HG03460 (cell line): ENCODE measurements at regions not wholly inside any gene's neighbourhood (a gene's known extent, or its start where the extent isn't known, plus 50 kb on each side); places are given as distances from the start of the nearest gene placed in this dataset.
"Not testable (repeated sequence)": the region's sequence is repeated elsewhere in the genome, so short reads cannot be mapped to it uniquely, and the experiment has no call there.

ENCODE experiments used
- ATAC-seq: cut with Tn5 transposase; IDR thresholded peaks from one replicate; pipeline ENCODE4 v1.9.1; 2021; ENCODE audit not compliant: unreplicated experiment

- no peak for ATAC-seq
Observed at GRCh38 chr6:134446218-134446848, 128.4 kb upstream of the SGK1 start.

DNA sequence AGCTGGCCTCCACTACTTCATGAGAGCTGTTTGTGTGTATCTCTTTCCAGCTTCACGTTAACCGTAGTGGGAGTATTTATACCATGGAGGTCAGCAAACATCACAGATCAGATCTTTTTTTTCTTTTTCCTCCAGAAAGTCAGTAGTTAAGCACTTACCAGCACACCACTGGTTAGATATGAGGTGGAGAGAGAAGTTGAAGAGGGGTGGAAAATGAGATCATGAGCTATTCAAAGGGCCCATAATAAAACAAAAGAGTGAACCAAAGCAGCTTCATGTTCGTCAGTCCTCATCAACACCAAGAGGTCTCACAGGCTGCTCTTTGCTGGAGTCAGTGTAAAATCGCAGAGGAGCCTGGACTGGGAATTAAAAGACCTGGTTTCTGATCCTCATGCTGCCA lies 125.1 kb upstream of the SGK1 start:
- no peak for ATAC-seq

- no peak for ATAC-seq
Observed at GRCh38 chr6:134442073-134442472, 124.2 kb upstream of the SGK1 start.

GRCh38 chr6:134438837-134439236 lies 120.9 kb upstream of the SGK1 start:
- no peak for ATAC-seq

- ATAC-seq, result no peak
Observed at GRCh38 chr6:134437376-134437775, 119.5 kb upstream of the SGK1 start.

DNA sequence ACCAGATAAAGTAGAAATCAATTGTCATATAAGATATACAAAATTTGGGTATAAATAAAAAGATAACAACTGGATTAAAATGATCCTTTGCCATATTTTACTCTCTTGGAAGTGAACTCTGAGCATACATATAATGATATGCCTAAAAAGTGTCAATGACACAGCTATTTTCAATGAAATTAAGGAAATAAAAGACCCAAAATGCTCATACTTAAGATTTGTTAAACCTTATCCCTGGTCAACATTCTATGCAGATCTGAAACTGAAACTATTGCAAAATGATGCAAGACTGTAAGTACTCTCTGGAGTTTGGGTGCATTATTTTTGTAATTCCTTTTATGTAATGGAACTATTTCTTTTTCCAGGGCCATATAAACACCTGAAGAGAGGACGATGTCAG lies 119.0 kb upstream of the SGK1 start:
- no peak for ATAC-seq

DNA sequence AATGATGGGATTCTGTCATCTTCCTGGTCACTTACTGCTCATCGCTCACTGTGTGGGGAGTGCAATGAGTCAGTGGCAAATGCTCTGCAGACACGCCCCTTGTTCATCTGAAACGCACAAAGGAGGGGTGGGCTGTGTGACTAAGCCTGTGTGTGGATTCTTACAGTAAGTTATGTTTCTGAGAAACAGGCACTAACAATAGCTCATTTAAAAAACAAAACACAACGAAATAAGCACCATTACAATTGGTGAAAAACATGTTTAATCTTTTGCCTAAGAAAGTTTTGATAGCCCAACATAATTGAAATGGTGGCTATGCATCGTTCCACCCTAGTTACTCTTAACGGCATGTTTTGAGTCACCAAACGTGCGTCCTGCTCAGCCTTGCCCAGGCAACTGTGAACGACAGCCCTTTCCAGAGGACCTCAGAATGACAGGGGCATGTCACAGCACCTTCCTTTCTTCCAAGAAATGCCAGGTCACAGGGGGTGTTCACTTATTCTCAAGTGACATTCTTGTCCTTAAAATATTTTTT lies 118.4 kb upstream of the SGK1 start:
- ATAC-seq, result peak; percentile 90

GRCh38 chr6:134435814-134436280 lies 117.9 kb upstream of the SGK1 start:
- no peak for ATAC-seq

GRCh38 chr6:134434019-134434942 lies 116.4 kb upstream of the SGK1 start:
- no peak for ATAC-seq

DNA sequence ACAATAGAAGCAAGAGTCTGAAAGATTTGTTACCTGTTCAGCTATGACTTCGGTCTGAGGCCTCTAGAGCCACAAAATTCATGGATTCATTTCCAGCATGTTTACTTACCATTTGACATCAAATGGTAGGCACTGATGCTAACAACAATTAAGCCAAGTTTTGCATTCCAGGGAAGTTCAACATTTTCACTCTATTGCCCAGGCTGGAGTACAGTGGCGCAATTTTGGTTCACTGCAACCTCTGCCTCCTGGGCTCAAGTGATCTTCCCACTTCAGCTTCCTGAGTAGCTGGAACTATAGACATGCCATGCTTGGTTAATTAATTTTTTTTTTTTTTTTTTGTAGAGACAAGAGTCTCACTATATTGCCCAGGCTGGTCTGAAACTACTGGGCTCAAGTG lies 114.1 kb upstream of the SGK1 start:
- ATAC-seq, result no peak

GRCh38 chr6:134431421-134431859 lies 113.5 kb upstream of the SGK1 start:
- ATAC-seq, result no peak

DNA sequence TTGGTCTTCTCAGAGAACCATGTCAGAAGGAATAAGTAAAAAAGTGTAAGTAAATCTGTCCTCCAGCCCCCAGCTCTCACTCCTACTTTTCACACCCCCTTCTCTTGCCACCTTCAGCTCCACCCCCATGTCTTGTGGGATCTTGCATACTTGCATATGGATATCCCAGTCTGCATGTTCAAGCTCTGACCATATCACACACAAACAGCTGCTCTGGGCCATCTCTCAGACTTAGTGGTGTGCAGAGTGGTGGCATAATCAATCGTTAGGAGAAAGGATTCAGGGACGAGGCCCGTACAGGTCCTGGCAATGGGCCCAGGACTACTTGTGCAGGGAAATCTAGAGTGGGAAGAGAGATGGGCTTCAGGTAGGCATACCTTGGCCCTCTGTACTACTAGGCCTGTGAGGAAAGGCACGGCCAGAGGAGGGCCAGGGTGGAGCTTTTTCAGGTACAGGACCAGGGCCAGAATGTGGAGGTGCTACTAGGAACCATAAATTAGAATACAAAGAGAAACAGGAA lies 112.0 kb upstream of the SGK1 start:
- no peak for ATAC-seq

- ATAC-seq, result no peak
Observed at GRCh38 chr6:134427721-134428120, 109.8 kb upstream of the SGK1 start.

- ATAC-seq, result no peak
Observed at GRCh38 chr6:134426623-134427022, 108.7 kb upstream of the SGK1 start.

- ATAC-seq, result not testable (repeated sequence)
Observed at GRCh38 chr6:134425917-134426316, 108.0 kb upstream of the SGK1 start.

DNA sequence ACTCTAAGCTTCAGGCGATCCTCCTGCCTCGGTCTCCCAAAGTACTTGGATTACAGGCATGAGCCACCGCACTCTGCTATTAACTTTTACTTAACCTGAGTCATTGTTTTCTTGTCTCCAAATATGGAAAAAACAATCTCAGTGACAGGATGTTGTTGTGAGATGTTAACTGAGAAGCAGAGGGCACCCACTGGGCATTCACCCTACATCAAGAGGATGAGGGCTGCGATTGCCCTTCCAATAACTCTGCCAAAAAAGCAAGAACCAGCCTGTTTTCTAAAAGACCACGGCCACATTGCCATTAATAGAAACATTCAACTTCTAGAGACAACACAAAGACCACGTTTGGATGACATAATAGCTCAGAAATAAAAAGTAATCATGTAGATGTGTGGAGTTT lies 107.6 kb upstream of the SGK1 start:
- ATAC-seq, result no peak

- no peak for ATAC-seq
Observed at GRCh38 chr6:134424798-134425170, 106.9 kb upstream of the SGK1 start.

DNA sequence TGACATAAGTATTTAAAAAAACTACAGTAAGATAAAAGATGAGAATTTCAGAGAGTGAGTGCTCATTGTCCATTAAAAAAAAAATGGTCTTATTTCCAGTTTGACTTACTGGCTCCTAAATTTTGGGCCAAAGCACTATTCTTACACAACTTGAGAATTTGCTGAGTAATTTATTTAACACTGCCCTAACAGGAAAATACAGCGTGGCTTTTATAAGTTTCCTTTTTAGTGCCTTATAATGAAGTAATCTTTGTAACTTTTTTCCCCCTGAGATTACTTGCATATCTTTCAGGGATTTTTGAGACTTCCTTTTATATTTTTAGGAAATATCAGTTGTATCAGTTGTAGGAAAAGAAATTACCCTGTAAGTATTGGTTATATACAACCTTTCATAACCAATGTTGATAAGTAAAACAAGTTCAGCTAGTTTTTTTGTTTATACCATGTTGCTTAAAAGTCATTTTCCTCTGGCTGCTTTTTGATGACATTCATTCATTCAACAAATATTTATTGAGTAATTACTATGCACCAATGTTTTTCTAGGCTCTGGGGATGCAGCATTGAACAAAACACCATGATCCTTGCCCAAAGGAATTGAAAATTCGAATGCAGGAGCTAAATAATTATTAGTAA lies 106.4 kb upstream of the SGK1 start:
- ATAC-seq, result no peak

GRCh38 chr6:134422426-134423231 lies 104.7 kb upstream of the SGK1 start:
- ATAC-seq, result no peak

GRCh38 chr6:134421501-134421900 lies 103.6 kb upstream of the SGK1 start:
- ATAC-seq, result no peak
